ENCODE measurements at regions not wholly inside any gene's neighbourhood (a gene's known extent, or its start where the extent isn't known, plus 50 kb on each side); places are given as distances from the start of the nearest gene placed in this dataset.

- TF ChIP-seq EP300 (IDR thresholded peaks at IDR 0.05) (no peak), POLR2A (IDR thresholded peaks at IDR 0.05; ENCODE audit: low read depth) (no peak)
- TF ChIP-seq, protein P1, sequence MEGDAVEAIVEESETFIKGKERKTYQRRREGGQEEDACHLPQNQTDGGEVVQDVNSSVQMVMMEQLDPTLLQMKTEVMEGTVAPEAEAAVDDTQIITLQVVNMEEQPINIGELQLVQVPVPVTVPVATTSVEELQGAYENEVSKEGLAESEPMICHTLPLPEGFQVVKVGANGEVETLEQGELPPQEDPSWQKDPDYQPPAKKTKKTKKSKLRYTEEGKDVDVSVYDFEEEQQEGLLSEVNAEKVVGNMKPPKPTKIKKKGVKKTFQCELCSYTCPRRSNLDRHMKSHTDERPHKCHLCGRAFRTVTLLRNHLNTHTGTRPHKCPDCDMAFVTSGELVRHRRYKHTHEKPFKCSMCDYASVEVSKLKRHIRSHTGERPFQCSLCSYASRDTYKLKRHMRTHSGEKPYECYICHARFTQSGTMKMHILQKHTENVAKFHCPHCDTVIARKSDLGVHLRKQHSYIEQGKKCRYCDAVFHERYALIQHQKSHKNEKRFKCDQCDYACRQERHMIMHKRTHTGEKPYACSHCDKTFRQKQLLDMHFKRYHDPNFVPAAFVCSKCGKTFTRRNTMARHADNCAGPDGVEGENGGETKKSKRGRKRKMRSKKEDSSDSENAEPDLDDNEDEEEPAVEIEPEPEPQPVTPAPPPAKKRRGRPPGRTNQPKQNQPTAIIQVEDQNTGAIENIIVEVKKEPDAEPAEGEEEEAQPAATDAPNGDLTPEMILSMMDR (IDR thresholded peaks at IDR 0.05) = no peak
These were observed 201.6 kb downstream of the TRIB2 start for GRCh38 chr2:12918138-12918834.
